Keratinocyte (primary cell): ENCODE measurements at regions not wholly inside any gene's neighbourhood (a gene's known extent, or its start where the extent isn't known, plus 50 kb on each side); places are given as distances from the start of the nearest gene placed in this dataset.

Experiments used
- EZH2 ChIP-seq: IDR thresholded peaks from one replicate; pipeline ENCODE4 v1.6.1; 2012; ENCODE audit warnings: inconsistent platforms, mild to moderate bottlenecking, low read length, moderate library complexity
- TF ChIP-seq, protein P1 (sequence below), 3 experiments: IDR thresholded peaks in 1 of 3; conservative IDR thresholded peaks in 1 of 3; optimal IDR thresholded peaks in 1 of 3; 2 replicates in 2 of 3; 3 replicates in 1 of 3; pipeline versions ENCODE3 to v1.5.1; 2011; ENCODE audit warnings: low read length in 3 of 3, mild to moderate bottlenecking in 3 of 3, moderate library complexity in 2 of 3, control low read depth in 1 of 3, inconsistent platforms in 1 of 3; ENCODE audit not compliant: insufficient read depth in 2 of 3; ENCODE audit errors: extremely low read depth in 1 of 3

DNA sequence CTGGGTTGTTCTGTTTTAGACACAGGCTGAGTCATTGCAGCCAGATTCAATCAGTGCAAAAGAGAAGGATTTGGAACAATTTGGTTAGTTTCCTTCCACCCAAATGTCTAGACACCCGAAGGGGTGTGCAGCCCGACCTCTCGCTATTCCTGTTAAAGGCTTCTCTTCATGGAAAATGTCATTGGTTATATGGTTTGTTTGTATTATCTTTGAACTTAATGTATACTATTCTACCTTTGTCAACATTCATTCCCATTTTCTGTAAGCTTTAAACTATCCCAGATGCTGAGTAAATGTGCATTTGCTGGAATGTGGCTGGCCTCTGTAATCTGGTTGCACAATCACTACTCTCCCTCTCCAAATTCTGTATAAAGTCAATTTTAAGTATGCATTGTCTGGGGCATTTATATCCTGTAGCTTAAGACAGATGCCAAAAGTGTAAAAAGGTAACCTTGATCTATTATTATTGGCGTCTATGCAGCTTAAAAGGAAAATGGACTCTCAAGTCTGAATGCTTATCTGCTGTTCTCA lies 80.4 kb upstream of the RND3 start:
- TF ChIP-seq, protein P1, sequence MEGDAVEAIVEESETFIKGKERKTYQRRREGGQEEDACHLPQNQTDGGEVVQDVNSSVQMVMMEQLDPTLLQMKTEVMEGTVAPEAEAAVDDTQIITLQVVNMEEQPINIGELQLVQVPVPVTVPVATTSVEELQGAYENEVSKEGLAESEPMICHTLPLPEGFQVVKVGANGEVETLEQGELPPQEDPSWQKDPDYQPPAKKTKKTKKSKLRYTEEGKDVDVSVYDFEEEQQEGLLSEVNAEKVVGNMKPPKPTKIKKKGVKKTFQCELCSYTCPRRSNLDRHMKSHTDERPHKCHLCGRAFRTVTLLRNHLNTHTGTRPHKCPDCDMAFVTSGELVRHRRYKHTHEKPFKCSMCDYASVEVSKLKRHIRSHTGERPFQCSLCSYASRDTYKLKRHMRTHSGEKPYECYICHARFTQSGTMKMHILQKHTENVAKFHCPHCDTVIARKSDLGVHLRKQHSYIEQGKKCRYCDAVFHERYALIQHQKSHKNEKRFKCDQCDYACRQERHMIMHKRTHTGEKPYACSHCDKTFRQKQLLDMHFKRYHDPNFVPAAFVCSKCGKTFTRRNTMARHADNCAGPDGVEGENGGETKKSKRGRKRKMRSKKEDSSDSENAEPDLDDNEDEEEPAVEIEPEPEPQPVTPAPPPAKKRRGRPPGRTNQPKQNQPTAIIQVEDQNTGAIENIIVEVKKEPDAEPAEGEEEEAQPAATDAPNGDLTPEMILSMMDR (optimal IDR thresholded peaks at IDR 0.05 in 1 of 3, IDR thresholded peaks at IDR 0.05 in 1 of 3, conservative IDR thresholded peaks at IDR 0.05 in 1 of 3; ENCODE audit: extremely low read depth in 1 of 3, insufficient read depth in 2 of 3, low read length in 3 of 3): no peak
- no peak for TF ChIP-seq EZH2
